Activated naive CD4-positive, alpha-beta T cell treated with anti-CD3 and anti-CD28 coated beads, Interleukin-2, amount 50 U/mL, for 72 hours (primary cell): ENCODE measurements at regions not wholly inside any gene's neighbourhood (a gene's known extent, or its start where the extent isn't known, plus 50 kb on each side); places are given as distances from the start of the nearest gene placed in this dataset.

Experiments
- ATAC-seq, 2 donors: fragments of 150-1000 bp; cut with Tn5 transposase; 2 replicates each; pipeline ENCODE4 v1.10.0; 2021; ENCODE audit warnings: mild to moderate bottlenecking in 2 of 2, moderate library complexity in 2 of 2
- DNase-seq, 2 donors: peaks; one replicate each; pipeline ENCODE4 v3.0.0; 2021 to 2022; ENCODE audit warnings: low spot score in 2 of 2
- H3K27ac Mint-ChIP-seq, 2 donors: one replicate each; pipeline ENCODE4 v1.8.0; 2022; ENCODE audit warnings: mild to moderate bottlenecking in 2 of 2, mixed read lengths in 2 of 2
- H3K36me3 Mint-ChIP-seq, 2 donors: one replicate each; pipeline ENCODE4 v1.8.0; 2022; ENCODE audit warnings: mixed read lengths in 2 of 2
- H3K9me3 Mint-ChIP-seq, 2 donors: one replicate each; pipeline ENCODE4 v1.8.0; 2022; ENCODE audit warnings: mixed read lengths in 2 of 2

DNA sequence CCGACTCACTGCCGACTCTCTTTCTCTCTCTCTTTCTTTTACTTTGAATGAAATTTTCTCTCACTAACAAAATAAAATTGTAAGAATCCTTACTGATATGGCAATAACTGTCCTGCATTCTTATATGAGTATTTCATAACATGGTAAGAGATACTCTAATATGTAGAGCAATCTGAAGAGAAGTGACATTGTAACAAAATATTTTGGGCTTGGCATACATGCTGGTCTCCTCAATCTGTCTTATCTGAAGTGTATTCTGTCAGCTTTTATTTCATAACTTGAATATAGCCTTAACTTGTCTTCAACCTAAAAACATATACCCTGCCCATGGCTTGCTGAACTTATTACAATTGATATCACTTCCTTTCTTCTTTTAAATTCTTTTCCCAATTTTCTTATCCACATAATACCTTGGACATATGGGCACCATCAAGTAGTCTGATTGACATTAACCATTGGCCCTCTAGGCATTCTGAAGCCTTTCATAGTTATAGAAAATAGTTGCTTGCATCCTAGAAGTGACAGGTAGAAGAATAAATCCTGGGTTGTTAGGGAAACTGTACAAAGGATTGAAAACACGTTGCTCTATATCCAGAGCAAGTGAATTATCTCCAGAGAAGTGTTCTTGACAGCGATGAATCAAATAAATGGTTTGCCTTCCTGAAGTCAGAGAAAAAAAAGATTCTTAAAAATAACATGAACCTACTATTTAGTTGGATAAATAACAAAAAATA, 537.6 kb upstream of the TYRP1 start:
- no peak for ATAC-seq
- Mint-ChIP-seq H3K36me3 (no peaks in the 10 kb centered on the region), H3K27ac (no peak overlapping the region), H3K9me3 (peaks cover 4 to 28% of the 10 kb centered on the region in 2 donors)
- DNase-seq = no peak

DNA sequence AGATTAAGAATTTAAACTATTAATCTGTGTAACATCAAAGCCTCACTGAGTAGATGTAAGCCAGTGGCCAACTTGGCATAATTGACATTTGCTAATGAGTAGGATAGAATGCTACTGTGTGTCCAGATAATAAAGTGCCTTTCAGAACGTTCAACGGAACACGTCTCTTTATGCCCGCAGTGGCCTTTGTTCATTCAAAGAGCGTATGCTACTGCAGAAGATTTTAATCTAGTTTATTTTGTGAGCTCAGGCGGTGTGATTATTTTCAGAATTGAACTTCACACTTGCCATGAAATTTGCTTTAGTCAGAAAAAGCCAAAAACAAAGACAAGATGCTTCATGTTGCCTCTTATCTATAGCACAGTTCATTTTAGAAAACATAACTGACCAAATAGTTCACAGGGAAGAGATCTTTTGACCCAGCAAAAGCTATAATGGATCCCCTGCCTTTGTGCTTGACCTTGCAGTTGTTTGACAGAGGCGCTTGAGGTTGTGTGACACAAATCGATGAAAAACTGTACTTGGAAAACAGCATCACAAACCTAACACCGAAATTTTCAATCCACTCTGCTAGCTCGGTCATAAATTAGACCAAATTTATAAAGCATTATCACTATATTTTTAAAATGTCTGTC, 530.9 kb upstream of the TYRP1 start:
- Mint-ChIP-seq H3K27ac (no peak overlapping the region), H3K36me3 (no peaks in the 10 kb centered on the region)

DNA sequence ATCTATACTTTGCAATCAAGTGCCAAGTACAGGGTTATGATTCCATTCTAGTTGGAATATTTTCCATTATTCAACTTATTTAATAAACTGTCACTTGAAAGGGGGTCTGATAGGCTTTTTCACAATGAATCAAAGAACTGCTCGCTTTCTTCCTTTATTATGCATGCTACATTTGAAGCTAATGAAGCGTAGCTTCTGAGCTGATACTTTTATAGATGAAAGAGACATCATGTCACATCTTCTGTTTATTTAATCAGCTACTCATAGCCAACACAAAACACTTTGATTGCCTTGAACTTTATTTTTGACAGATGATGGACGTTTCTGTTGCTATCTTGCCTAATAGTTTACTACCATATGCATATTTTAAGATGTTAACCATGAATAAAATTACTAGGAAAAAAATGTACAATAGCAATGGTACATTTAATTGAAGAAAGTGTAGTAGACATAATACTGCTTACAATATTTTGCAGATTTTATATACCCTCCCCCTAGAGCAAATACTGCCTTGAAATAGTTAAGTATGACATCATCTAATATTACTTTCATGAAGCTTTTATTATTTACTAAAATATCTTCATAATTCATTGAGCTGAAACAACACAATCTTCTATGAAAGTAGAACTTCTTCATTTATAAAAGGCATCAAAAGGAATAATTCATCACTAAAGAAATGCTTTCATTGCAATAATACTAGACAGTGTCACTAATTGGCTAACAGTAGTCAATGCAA, 529.3 kb upstream of the TYRP1 start:
- ATAC-seq = no peak

More for the DNA sequence above, 530.9 kb upstream of the TYRP1 start:
- DNase-seq (no peak), ATAC-seq (no peak)
- peaks cover 9 to 20% of the 10 kb centered on the region in 2 donors for H3K9me3 Mint-ChIP-seq

DNA sequence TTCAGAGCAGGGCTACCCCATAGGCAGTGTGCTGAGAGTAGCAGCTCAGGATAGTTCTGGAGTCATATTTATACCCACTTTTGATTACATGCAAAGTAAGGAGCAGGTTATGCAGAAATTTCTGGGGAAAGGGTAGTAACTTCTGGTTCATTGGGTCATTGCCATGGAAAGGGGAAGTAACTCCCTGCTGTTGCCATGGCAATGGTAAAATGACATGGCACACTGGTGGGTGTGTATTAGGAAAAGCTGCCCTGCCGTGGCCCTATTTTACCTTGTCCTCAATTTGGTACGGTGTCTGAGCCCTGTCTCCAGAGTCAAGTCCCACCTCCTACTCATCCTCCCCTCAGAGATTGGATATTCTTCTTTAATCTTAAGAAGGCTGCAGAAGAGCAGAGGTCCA, 526.7 kb upstream of the TYRP1 start:
- no peak overlapping the region for H3K27ac Mint-ChIP-seq
- H3K36me3 Mint-ChIP-seq = no peaks in the 10 kb centered on the region
- peaks cover 13 to 16% of the 10 kb centered on the region in 2 donors for H3K9me3 Mint-ChIP-seq

More for the DNA sequence above, 529.3 kb upstream of the TYRP1 start:
- DNase-seq = no peak
- no peaks in the 10 kb centered on the region for H3K36me3 Mint-ChIP-seq
- H3K9me3 Mint-ChIP-seq = peaks cover 13 to 20% of the 10 kb centered on the region in 2 donors
- H3K27ac Mint-ChIP-seq = no peak overlapping the region

DNA sequence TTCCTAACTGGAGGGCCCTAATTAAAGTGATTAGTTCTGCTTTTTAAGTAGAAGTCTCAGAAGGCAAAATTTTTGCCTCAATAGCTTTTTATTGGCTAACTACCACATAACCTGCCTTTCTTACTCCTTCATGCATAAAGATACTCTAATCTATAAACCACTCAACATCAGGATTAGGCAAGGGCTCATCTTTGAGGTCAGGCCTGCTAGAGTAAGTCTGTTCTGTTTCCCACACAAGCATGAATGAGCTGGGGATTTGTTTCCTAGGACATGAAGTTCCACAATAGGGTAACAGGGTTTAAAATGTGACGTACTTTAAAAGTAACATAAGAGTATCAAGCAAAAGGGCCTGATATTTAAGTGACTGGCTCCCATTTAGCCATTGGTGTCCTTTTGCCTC, 522.7 kb upstream of the TYRP1 start:
- no peak overlapping the region for H3K27ac Mint-ChIP-seq
- peaks cover 7 to 15% of the 10 kb centered on the region in 2 donors for H3K9me3 Mint-ChIP-seq
- DNase-seq (no peak), ATAC-seq (no peak)
- peaks cover 0 to 5% of the 10 kb centered on the region in 2 donors for H3K36me3 Mint-ChIP-seq

More for the DNA sequence above, 526.7 kb upstream of the TYRP1 start:
- DNase-seq (no peak), ATAC-seq (no peak)

DNA sequence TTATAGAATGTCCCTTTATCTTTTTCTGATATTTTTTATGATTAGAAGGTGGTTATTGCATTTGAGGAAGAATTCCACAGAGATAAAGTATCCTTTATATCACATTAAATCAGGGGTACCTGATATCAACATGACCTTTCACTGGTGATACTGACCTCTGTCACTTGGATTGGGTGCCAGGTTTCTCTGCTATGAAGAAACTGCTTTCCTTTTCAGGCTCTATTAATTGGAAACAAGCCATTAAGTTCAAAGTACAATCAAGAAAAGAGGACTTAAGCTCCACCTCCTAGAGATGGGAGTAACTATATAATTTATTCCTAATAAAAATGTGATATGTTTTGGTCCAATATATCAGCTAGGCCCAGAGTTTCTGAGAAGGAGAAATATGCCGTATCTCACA, 514.6 kb upstream of the TYRP1 start:
- Mint-ChIP-seq H3K27ac (no peak overlapping the region), H3K9me3 (peaks cover 21% of the 10 kb centered on the region in 2 donors), H3K36me3 (peaks cover 0 to 5% of the 10 kb centered on the region in 2 donors)
- ATAC-seq = no peak
- DNase-seq = no peak

DNA sequence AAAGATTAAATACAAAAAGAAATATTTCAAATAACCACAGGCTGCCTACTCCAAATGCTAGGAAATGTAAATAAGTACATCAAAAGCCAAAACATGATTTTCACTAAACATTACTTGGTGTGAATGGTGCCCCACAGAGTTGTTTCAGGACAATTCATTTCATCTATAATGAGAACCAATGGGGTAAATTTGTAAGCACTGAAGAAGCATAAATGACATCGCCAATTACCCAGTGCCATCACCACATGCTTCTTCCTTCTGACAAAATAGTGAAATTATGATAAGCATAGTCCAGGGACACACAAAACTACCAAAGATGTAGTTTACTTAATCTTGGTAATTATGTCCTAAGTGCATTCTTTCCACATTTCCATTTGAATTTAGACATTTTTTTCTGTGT, 510.4 kb upstream of the TYRP1 start:
- DNase-seq (no peak), ATAC-seq (no peak)
- no peak overlapping the region for H3K27ac Mint-ChIP-seq
- peaks cover 21 to 30% of the 10 kb centered on the region in 2 donors for H3K9me3 Mint-ChIP-seq
- peaks cover 0 to 8% of the 10 kb centered on the region in 2 donors for H3K36me3 Mint-ChIP-seq

DNA sequence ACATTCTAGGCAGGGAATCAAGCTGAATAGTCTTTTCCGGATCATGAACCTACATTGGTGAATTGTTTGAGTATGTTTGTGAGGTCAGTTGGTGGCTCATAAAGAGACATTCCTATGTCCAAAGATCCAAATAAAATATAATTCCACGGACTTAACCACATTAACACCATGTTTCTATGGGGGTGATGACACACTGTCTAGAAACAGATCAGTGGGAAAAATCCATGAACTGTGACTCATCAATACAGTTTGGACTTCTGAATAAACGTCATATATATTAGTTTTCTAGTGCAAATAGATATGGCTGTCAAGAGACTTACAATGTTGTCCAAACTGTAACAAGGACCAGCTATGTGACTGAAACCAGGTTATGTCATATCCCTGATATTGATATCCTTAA, 509.9 kb upstream of the TYRP1 start:
- no peak overlapping the region for H3K27ac Mint-ChIP-seq
- H3K36me3 Mint-ChIP-seq = peaks cover 0 to 8% of the 10 kb centered on the region in 2 donors
- DNase-seq (no peak), ATAC-seq (no peak)
- H3K9me3 Mint-ChIP-seq = peaks cover 21 to 30% of the 10 kb centered on the region in 2 donors

DNA sequence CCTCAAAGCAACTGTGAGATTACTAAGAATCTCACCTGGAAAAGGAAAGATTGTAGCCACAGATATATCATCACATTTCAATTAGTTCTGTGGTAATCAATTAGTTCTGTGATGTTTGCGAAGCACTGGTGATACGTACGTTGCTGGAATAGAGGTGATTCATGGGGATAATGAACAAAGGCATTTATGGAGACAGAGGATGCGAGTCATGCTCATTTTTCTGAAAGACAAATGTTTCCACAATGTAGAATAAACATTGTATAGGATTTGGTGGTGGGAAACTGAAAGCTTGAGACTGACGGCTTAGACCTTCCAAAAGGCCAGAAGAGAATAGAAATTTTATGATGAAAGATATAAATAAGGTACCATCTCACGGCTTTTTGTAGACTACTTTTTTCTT, 507.3 kb upstream of the TYRP1 start:
- Mint-ChIP-seq H3K27ac (no peak overlapping the region), H3K36me3 (peaks cover 0 to 8% of the 10 kb centered on the region in 2 donors), H3K9me3 (peaks cover 19 to 27% of the 10 kb centered on the region in 2 donors)
- ATAC-seq = no peak
- DNase-seq = no peak

DNA sequence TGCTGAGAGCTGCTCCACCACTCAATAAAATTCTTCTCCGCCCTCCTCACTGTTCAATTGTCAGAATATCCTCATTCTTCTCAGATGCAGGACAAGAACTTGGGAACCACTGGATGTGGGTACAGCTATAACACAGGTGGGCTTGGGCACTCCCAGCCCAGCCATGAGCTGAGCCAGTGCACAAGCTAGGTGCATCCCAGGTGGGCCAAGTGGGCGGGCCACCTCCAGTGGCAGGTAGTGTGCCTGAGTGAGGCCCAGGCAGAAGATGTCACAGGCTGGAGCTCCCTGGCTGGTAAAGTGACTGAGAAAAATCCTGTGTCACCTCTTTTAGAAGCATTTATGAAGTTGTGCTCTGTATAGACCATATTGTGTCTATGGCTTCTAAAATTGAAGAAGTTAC, 501.6 kb upstream of the TYRP1 start:
- DNase-seq (no peak), ATAC-seq (no peak)
- H3K27ac Mint-ChIP-seq = no peak overlapping the region
- H3K36me3 Mint-ChIP-seq = peaks cover 0 to 15% of the 10 kb centered on the region in 2 donors
- H3K9me3 Mint-ChIP-seq = peaks cover 5 to 22% of the 10 kb centered on the region in 2 donors

DNA sequence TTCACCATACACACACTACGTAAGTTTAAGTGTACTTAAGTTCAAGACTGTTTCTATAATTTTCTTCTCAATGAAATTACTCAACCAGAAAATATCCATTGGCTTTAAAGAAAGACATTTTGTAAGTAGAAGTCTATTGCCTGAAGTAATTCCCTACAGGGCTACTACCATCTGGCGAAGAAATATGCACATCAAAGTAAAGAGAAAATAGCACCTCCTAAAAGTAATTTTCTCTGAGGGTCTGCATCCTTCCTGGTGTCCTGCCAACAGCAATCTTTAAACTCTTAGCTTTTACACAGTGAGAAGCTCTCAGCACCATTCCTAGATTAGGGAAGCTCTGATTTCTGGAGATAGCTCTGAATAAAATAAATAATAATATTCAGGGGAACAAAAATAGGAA, 498.5 kb upstream of the TYRP1 start:
- no peak for DNase-seq
- Mint-ChIP-seq H3K36me3 (peaks cover 0 to 6% of the 10 kb centered on the region in 2 donors), H3K9me3 (peaks cover 3 to 10% of the 10 kb centered on the region in 2 donors), H3K27ac (no peak overlapping the region)
- no peak for ATAC-seq

DNA sequence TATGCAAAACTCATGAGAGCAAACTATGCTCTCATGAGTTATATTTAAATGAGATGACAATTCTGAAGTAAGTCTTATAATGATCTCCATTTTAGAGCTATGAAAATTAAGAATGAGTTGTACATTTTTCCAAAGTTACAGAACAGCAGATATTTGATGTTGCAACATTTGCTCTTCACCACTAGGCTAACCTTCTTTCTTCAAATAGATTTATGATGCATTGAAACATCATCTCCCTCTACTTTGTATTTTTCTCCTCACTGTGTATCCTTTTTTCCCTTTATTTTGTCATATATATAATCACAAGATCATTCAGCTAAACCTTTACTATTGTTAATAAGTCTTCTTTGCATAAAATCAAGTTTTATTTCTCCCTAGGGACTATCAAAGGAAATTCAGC, 497.7 kb upstream of the TYRP1 start:
- Mint-ChIP-seq H3K9me3 (peaks cover 0 to 9% of the 10 kb centered on the region in 2 donors), H3K27ac (no peak overlapping the region), H3K36me3 (peaks cover 0 to 6% of the 10 kb centered on the region in 2 donors)
- ATAC-seq = no peak
- no peak for DNase-seq

DNA sequence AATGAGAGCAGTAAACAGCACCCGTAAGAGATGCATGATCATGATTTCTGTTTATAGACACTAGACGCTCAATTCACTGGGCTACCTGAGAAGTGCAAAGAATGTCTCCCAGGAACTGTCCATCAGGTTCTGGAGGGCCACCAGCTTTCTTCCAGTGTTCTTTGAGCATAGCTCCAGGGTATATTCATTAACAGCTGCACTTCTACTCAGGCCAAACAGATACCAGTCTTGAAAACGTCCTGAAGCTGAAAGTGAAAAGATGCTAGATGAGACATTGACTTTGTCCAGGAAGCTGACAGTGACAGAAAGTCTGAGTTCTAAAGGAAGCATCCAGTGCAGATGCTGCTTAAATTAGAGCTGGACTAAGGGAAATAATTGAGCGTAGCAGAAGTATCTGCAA, 488.7 kb upstream of the TYRP1 start:
- DNase-seq = no peak
- peaks cover 12 to 19% of the 10 kb centered on the region in 2 donors for H3K9me3 Mint-ChIP-seq
- H3K27ac Mint-ChIP-seq = no peak overlapping the region
- no peak for ATAC-seq
- H3K36me3 Mint-ChIP-seq = no peaks in the 10 kb centered on the region

DNA sequence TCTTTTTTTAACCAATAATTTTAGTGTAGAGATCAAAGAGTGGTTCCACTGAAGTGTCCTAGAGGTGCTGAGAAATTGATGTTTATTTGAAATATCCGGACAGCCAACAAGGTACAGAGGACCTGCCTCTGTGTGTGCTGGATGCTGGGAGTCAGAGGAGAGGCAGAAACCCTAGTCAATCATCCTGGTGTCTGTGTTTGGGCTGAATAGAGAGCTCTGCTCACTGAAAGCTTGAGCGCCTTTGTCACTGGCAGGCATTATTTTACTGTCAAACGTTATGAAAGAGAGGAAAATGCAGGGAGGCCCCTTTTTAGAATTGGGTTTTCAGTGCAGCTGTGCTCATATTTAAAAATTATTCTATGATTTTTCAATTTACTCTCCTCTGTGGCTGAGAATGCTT, 480.3 kb upstream of the TYRP1 start:
- no peak for DNase-seq
- Mint-ChIP-seq H3K9me3 (peaks cover 14 to 28% of the 10 kb centered on the region in 2 donors), H3K27ac (no peak overlapping the region), H3K36me3 (peaks cover 0 to 15% of the 10 kb centered on the region in 2 donors)
- ATAC-seq = no peak

DNA sequence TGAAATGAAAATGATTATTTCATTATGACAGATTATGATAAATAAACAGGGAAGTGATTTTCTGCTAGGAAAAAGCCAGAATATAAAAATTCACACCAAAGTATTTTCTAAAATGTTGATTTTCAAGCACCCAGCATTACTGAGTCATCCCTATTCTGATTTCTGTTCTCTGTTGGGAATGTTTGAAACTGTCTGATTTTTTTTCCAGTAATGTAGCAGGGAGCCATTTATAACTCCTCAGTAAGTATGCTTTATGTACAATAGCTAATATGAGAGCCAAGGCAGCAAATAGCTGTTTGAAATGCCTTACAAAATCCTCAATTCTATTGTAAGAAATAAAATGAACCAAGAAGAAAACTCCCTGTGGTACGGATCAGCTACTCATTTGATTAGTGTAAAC, 471.7 kb upstream of the TYRP1 start:
- no peak overlapping the region for H3K27ac Mint-ChIP-seq
- H3K36me3 Mint-ChIP-seq = peaks cover 0 to 6% of the 10 kb centered on the region in 2 donors
- H3K9me3 Mint-ChIP-seq = peaks cover 5 to 9% of the 10 kb centered on the region in 2 donors
- ATAC-seq (no peak), DNase-seq (no peak)

DNA sequence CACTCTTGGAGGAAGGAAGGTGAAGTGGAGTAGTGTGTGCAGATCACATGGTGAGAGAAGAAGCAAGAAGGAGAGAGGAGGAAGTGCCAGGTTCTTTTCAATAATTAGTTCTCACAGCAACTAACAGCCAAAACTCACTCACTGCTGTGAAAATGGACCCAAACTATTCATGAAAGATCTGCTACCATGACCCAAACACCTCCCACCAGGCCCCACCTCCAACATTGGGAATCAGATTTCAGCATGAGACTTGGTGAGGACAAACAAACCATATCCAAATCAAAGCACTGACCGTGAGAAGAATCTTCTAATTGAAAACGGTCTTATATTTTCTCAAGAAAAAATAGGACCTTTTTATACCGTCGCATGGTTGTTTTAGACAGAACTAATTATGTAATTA, 468.7 kb upstream of the TYRP1 start:
- ATAC-seq = no peak
- peaks cover 14 to 16% of the 10 kb centered on the region in 2 donors for H3K9me3 Mint-ChIP-seq
- no peak overlapping the region for H3K27ac Mint-ChIP-seq
- peaks cover 0 to 6% of the 10 kb centered on the region in 2 donors for H3K36me3 Mint-ChIP-seq
- no peak for DNase-seq

DNA sequence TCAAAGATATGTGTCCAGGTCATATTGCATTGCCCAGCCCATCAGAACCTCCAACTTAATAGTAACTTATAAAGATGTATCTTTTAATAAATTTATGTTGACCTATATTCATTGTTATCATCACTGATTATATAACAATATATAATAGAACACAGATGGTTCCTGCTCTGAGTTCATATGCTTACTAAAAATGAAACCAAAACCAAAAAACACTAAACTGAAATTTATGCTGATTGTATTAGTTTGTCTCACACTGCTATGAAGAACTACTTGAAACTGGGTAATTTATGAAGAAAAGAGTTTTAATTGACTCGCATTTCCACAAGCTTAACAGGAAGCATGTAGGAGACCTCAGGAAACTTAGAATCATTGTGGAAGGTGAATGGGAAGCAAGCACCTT, 462.5 kb upstream of the TYRP1 start:
- Mint-ChIP-seq H3K9me3 (peaks cover 39% of the 10 kb centered on the region in 2 donors), H3K27ac (no peak overlapping the region), H3K36me3 (peaks cover 8 to 18% of the 10 kb centered on the region in 2 donors)
- DNase-seq (no peak), ATAC-seq (no peak)
